HG02623 (cell line): ENCODE measurements at regions not wholly inside any gene's neighbourhood (a gene's known extent, or its start where the extent isn't known, plus 50 kb on each side); places are given as distances from the start of the nearest gene placed in this dataset.
A peak's percentile ranks its signal among the peaks of the same experiment; 100 is the strongest.
"Not testable (repeated sequence)": the region's sequence is repeated elsewhere in the genome, so short reads cannot be mapped to it uniquely, and the experiment has no call there.

Source experiments
- ATAC-seq: cut with Tn5 transposase; IDR thresholded peaks from one replicate; pipeline ENCODE4 v1.9.1; 2021; ENCODE audit warnings: moderate library complexity; ENCODE audit not compliant: unreplicated experiment

DNA sequence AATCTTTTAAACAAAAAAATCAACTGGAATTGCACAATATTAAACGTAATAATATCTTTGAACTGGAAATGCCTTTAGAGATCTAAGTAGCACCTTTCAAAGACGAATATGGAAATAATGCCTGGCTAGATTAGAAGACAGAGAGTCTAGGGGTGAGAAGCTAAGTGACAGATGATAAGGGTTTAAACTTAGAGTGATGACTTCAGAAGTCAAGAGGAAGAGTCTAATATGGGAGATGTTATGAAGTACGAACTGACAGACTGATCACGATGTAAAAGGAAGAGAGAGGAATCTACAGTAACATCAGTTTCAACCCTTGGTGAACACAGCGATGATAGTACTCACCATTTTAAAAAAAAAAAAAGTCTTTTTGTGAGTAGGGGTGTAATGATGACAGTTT, 57.9 kb downstream of the HINT1 start:
- no peak for ATAC-seq

GRCh38 chr5:131104169-131104808, 60.8 kb downstream of the HINT1 start:
- ATAC-seq, result no peak

DNA sequence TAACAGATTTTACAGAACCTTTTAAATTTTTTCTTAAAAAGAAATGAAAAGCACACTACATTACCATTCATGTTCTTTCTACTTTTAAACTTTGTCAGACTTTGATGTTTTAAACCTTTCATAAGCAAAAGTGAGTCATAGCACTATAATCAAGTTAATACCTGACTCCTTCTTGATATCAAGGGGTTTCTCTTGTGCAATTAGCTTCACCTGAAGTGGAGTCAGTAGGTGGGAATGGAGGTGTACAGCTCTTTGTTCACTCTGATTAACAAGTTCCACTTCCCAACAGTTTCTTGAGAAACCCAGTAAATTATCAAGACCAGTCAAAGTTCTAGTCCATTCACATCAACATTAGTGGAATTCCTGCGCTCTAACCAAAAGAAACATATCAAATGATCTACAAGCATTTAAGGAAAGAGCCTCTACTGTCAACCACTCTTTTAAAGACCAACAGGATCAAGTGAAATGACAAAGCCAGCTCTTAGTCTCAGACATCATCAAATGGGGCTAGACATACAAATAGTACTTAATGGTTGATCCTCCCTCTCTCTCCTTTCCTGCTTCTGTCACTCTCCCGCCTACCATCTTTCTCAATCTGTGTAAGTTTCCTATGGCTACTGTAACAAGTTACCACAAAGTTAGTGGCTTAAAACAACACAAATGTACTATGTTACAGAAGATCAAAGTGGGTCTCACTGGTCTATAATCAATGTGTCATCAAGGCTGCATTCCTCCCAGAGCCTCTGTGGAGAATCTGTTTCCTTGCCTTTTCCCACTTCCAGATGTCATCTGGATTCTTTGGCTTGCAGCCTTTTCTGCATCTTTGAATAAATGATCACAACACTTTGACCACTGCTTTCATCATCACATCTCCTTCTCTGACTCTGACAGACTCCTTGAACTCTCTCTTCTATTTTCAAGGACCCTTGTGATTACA, 68.0 kb downstream of the HINT1 start:
- no peak for ATAC-seq

DNA sequence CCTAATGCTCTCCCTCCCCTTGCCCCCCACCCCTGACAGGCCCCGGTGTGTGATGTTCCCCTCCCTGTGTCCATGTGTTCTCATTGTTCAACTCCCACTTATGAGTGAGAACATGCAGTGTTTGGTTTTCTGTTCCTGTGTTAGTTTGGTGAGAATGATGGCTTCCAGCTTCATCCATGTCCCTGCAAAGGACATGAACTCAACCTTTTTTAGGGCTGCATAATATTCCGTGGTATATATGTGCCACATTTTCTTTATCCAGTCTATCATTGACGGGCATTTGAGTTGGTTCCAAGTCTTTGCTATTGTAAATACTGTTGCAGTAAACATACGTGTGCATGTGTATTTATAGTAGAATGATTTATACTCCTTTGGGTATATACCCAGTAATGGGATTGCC, 69.5 kb downstream of the HINT1 start:
- ATAC-seq, result not testable (repeated sequence)

GRCh38 chr5:131084436-131084835, 80.6 kb downstream of the HINT1 start:
- no peak for ATAC-seq

DNA sequence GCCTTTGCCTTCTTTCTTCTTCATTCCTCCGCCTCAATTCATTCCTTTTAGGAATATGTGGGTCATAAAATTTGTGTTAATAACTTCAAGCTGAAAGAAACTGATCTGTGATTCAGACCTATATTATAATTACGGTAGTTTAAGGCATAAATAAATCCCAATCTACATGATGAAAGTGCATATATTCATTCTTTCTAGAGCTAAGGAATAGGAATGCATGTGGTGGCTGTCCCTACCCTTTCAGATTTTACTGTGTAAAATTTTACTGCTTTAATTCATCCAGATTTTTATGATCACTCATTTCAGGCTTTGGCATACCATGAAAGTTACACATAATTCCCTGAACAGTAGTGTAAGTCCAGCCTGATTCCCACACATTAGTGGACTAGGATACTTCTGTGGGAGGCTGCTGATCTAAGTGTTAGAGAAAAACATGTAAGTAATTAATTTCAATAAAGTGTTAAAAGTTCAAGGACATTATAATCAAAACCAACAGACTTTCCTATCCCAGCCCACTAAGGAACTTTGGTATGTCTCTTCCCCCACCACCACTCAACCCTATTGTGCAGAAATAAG, 83.1 kb downstream of the HINT1 start:
- ATAC-seq, result no peak

- no peak for ATAC-seq
Observed at GRCh38 chr5:131081374-131081773, 83.7 kb downstream of the HINT1 start.

GRCh38 chr5:131079232-131079631, 85.8 kb downstream of the HINT1 start:
- no peak for ATAC-seq

- peak; percentile 93 for ATAC-seq
Observed at GRCh38 chr5:131068893-131069643, 96.0 kb downstream of the HINT1 start.

GRCh38 chr5:131068076-131068475, 97.0 kb downstream of the HINT1 start:
- no peak for ATAC-seq

- no peak for ATAC-seq
Observed at GRCh38 chr5:131067636-131068035, 97.4 kb downstream of the HINT1 start.

GRCh38 chr5:131064669-131065371, 100.2 kb downstream of the HINT1 start:
- no peak for ATAC-seq

- no peak for ATAC-seq
Observed at GRCh38 chr5:131042021-131042789, 122.9 kb downstream of the HINT1 start.

- ATAC-seq, result no peak
Observed at GRCh38 chr5:131023498-131023865, 141.6 kb downstream of the HINT1 start.

GRCh38 chr5:131022811-131023497, 142.1 kb downstream of the HINT1 start:
- ATAC-seq, result no peak

DNA sequence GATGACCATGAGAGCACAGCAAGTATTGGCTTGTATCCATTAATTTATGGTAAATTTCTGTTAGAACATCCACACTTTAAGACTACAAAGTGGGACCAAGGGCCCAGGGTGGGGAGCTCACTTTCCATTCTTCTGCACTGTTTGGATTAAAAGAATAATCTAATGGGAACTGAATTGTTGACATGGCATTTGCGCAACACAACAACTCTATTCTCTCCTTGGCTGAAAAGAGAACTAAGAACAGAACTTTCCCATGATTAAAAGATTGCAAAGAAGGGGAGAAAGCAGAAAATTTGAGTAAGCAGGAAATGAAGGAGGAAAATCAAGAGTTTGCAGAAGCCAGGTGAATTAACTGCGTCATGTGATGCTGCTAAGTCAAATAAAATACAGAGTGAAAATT, 143.4 kb downstream of the HINT1 start:
- ATAC-seq, result no peak

GRCh38 chr5:131019601-131020315, 145.3 kb downstream of the HINT1 start:
- no peak for ATAC-seq

GRCh38 chr5:131019111-131019510, 145.9 kb downstream of the HINT1 start:
- no peak for ATAC-seq

GRCh38 chr5:131008329-131008728, 156.7 kb downstream of the HINT1 start:
- no peak for ATAC-seq
